NCI-H82 treated with DMSO at 0.1 percent for 48 hours (cell line): ENCODE measurements at regions not wholly inside any gene's neighbourhood (a gene's known extent, or its start where the extent isn't known, plus 50 kb on each side); places are given as distances from the start of the nearest gene placed in this dataset.

Source experiments
- DNase-seq: peaks from one replicate; lab custom pipeline; 2025; ENCODE audit not compliant: unreplicated experiment; lab: John Stamatoyannopoulos, UW

GRCh38 chr9:103397868-103398600 lies 402.9 kb downstream of the CYLC2 start:
- peak; percentile 5 for DNase-seq

- no peak for DNase-seq
Measured at GRCh38 chr9:103399535-103399934, 404.4 kb downstream of the CYLC2 start.

GRCh38 chr9:103407260-103407659 lies 412.1 kb downstream of the CYLC2 start:
- no peak for DNase-seq

GRCh38 chr9:103410059-103410458 lies 414.9 kb downstream of the CYLC2 start:
- no peak for DNase-seq

GRCh38 chr9:103427696-103428095 lies 432.6 kb downstream of the CYLC2 start:
- DNase-seq = no peak

- no peak for DNase-seq
Measured at GRCh38 chr9:103430469-103430868, 435.3 kb downstream of the CYLC2 start.

- DNase-seq = no peak
Measured at GRCh38 chr9:103431809-103432208, 436.7 kb downstream of the CYLC2 start.

GRCh38 chr9:103444176-103444575 lies 449.0 kb downstream of the CYLC2 start:
- no peak for DNase-seq

GRCh38 chr9:103458826-103459225 lies 463.7 kb downstream of the CYLC2 start:
- no peak for DNase-seq

GRCh38 chr9:103471241-103471640 lies 476.1 kb downstream of the CYLC2 start:
- DNase-seq = no peak

GRCh38 chr9:103474156-103474555 lies 479.0 kb downstream of the CYLC2 start:
- DNase-seq = no peak

- no peak for DNase-seq
Measured at GRCh38 chr9:103483471-103484096, 488.5 kb downstream of the CYLC2 start.

- DNase-seq = no peak
Measured at GRCh38 chr9:103485138-103485537, 490.0 kb downstream of the CYLC2 start.

- no peak for DNase-seq
Measured at GRCh38 chr9:103514767-103515166, 519.6 kb downstream of the CYLC2 start.

- DNase-seq = no peak
Measured at GRCh38 chr9:103522409-103522808, 527.3 kb downstream of the CYLC2 start.

- DNase-seq = no peak
Measured at GRCh38 chr9:103530934-103531333, 535.8 kb downstream of the CYLC2 start.

GRCh38 chr9:103533318-103533717 lies 538.2 kb downstream of the CYLC2 start:
- DNase-seq = no peak

- no peak for DNase-seq
Measured at GRCh38 chr9:103537426-103537825, 542.3 kb downstream of the CYLC2 start.

GRCh38 chr9:103545260-103545659 lies 548.8 kb upstream of the SMC2 start:
- DNase-seq = no peak

GRCh38 chr9:103552712-103553111 lies 541.4 kb upstream of the SMC2 start:
- DNase-seq = no peak

- DNase-seq = no peak
Measured at GRCh38 chr9:103574056-103574455, 520.1 kb upstream of the SMC2 start.

GRCh38 chr9:103586721-103587120 lies 507.4 kb upstream of the SMC2 start:
- no peak for DNase-seq

GRCh38 chr9:103601287-103601686 lies 492.8 kb upstream of the SMC2 start:
- no peak for DNase-seq
